NB4 (cell line): ENCODE measurements at regions not wholly inside any gene's neighbourhood (a gene's known extent, or its start where the extent isn't known, plus 50 kb on each side); places are given as distances from the start of the nearest gene placed in this dataset.
"Not testable (repeated sequence)": the region's sequence is repeated elsewhere in the genome, so short reads cannot be mapped to it uniquely, and the experiment has no call there.

Experiments used
- DNase-seq: peaks from one replicate; pipeline ENCODE4 v3.0.0; 2010; ENCODE audit warnings: low read depth
- H3K4me3 ChIP-seq: one replicate; pipeline ENCODE4 v1.5.1; 2011; ENCODE audit warnings: mild to moderate bottlenecking, low read depth, low read length, moderate library complexity
- CTCF ChIP-seq: IDR thresholded peaks from one replicate; pipeline ENCODE4 v1.5.1; 2012; ENCODE audit warnings: low read depth, low read length
- MAX ChIP-seq: IDR thresholded peaks from 2 replicates; pipeline ENCODE4 v1.6.1; 2011; ENCODE audit warnings: low read depth, low read length
- MYC ChIP-seq: IDR thresholded peaks from 2 replicates; pipeline ENCODE4 v1.6.1; 2011; ENCODE audit warnings: low read depth, low read length
- POLR2A ChIP-seq: IDR thresholded peaks from 2 replicates; pipeline ENCODE4 v1.6.1; 2011; ENCODE audit warnings: mild to moderate bottlenecking; ENCODE audit not compliant: insufficient read length; ENCODE audit errors: extremely low read depth

DNA sequence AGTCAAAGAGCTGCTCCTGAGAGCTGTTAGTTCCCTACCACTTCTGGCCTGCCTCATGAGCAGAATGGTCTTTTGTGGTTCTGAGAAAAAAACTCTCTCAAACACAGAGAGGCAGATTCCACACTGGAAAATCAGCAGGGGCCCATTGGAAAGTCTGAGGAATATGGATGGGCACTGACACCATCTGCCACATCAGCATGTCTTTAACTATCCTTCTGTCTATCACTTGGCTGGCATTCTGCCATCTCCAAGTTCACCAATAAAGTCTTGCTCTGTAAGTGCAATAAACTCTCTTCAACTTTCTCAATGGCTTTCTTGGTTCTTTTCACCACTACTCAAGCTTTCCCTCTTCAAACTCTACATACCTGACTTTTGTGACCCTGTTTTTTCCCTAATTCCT is 101.3 kb upstream of the GALNT15 start:
- DNase-seq, result no peak

DNA sequence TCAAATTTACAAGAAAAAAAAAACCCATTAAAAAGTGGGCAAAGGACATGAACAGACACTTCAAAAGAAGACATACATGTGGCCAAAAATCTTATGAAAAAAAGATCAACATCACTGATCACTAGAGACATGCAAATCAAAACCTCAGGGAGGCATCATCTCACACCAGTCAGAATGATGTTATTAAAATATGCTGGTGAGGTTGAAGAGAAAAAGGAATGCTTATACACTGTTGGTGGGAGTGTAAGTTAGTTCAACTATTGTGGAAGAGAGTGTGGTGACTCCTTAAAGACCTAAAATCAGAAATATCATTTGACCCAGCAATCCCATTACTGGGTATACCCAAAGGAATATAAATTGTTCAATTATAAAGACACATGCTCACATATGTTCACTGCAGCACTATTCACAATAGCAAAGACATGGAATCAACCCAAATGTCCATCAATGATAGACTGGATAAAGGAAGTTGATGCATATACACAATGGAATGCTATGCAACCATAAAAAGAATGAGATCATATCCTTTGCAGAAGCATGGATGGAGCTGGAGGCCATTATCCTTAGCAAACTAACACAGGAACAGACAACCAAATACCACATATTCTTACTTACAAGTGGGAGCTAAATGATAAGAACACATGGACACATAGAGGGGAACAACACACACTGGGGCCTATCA is 100.3 kb upstream of the GALNT15 start:
- not testable (repeated sequence) for H3K4me3 ChIP-seq, DNase-seq

More for the DNA sequence above, 101.3 kb upstream of the GALNT15 start:
- TF ChIP-seq POLR2A (no peak), MYC (no peak), MAX (no peak), CTCF (no peak)
- H3K4me3 ChIP-seq, result no peak overlapping the region

GRCh38 chr3:16075647-16076046 is 98.8 kb upstream of the GALNT15 start:
- no peak for TF ChIP-seq MAX
- no peak for TF ChIP-seq MYC
- TF ChIP-seq CTCF, result no peak
- no peak for TF ChIP-seq POLR2A
- no peak for DNase-seq
- no peak overlapping the region for H3K4me3 ChIP-seq

GRCh38 chr3:16076564-16076963 is 97.9 kb upstream of the GALNT15 start:
- H3K4me3 ChIP-seq, result no peak overlapping the region
- TF ChIP-seq POLR2A, result no peak
- no peak for TF ChIP-seq MAX
- TF ChIP-seq CTCF, result no peak
- TF ChIP-seq MYC, result no peak
- DNase-seq, result no peak

DNA sequence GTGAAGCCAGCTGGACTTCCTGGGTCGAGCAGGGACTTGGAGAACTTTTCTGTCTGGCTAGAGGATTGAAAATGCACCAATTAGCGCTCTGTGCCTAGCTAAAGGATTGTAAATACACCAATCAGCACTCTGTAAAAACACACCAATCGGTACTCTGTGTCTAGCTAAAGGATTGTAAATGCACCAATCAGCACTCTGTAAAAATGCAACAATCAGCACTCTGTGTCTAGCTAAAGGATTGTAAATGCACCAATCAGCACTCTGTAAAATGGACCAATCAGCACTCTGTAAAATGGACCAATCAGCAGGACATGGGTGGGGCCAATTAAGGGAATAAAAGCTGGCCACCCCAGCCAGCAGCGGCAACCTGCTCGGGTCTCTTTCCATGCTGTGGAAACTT is 97.3 kb upstream of the GALNT15 start:
- not testable (repeated sequence) for DNase-seq

DNA sequence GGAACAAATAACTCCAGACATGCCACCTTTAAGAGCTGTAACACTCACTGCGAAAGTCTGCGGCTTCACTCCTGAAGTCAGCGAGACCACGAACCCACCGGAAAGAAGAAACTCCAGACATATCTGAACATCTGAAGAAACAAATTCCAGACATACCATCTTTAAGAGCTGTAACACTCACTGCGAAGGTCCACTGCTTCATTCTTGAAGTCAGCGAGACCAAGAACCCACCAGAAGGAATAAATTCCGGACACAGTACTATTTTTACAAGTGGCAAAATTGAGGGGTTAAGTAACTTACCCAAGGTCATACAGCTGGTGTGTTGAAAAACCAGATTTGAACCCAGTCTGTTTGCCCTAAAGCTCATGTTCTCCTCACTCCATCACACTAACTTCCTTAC is 96.8 kb upstream of the GALNT15 start:
- not testable (repeated sequence) for DNase-seq, H3K4me3 ChIP-seq

More for the DNA sequence above, 97.3 kb upstream of the GALNT15 start:
- not testable (repeated sequence) for H3K4me3 ChIP-seq

GRCh38 chr3:16079519-16079918 is 95.0 kb upstream of the GALNT15 start:
- no peak for DNase-seq
- H3K4me3 ChIP-seq, result no peak overlapping the region
- no peak for TF ChIP-seq POLR2A
- TF ChIP-seq MAX, result no peak
- TF ChIP-seq MYC, result no peak
- TF ChIP-seq CTCF, result no peak

- H3K4me3 ChIP-seq, result no peak overlapping the region
- TF ChIP-seq MYC, result no peak
- TF ChIP-seq MAX, result no peak
- no peak for TF ChIP-seq POLR2A
- TF ChIP-seq CTCF, result no peak
- DNase-seq, result no peak
Measured at GRCh38 chr3:16081661-16082060, 92.8 kb upstream of the GALNT15 start.
